WTC11 (cell line): ENCODE measurements at regions not wholly inside any gene's neighbourhood (a gene's known extent, or its start where the extent isn't known, plus 50 kb on each side); places are given as distances from the start of the nearest gene placed in this dataset.

Experiments
- ATAC-seq: fragments of 200-7000 bp; cut with Tn5 transposase; 2 replicates; pipeline ENCODE4 v1.10.0; 2021; ENCODE audit warnings: mild to moderate bottlenecking, moderate library complexity
- CTCF ChIA-PET: fragments of 300-600 bp; sonication (Branson Sonifier 250); formaldehyde crosslinking; loops from one replicate; lab custom pipeline; 2021; ENCODE audit warnings: antibody characterized with exemption; lab: Charles Lee
- POLR2A ChIA-PET: fragments of 350-600 bp; sonication (Branson Sonifier 250); formaldehyde crosslinking; loops from one replicate; lab custom pipeline; 2021; ENCODE audit warnings: antibody characterized with exemption; lab: Charles Lee
- DNase-seq: peaks from one replicate; pipeline ENCODE4 v3.0.0; 2021; ENCODE audit warnings: low spot score
- H3K27ac Mint-ChIP-seq: 2 replicates; pipeline ENCODE4 v1.8.0; 2021; ENCODE audit warnings: mixed read lengths
- H3K27me3 Mint-ChIP-seq: 2 replicates; pipeline ENCODE4 v1.8.0; 2021; ENCODE audit warnings: low read depth, mild to moderate bottlenecking, moderate library complexity, mixed read lengths
- H3K36me3 Mint-ChIP-seq: 2 replicates; pipeline ENCODE4 v1.8.0; 2021; ENCODE audit warnings: mixed read lengths
- H3K4me1 Mint-ChIP-seq: 2 replicates; pipeline ENCODE4 v1.8.0; 2022; ENCODE audit warnings: mixed read lengths
- H3K4me3 Mint-ChIP-seq: 2 replicates; pipeline ENCODE4 v1.8.0; 2021; ENCODE audit warnings: mild to moderate bottlenecking, moderate library complexity, mixed read lengths
- H3K9me3 Mint-ChIP-seq: 2 replicates; pipeline ENCODE4 v1.8.0; 2021; ENCODE audit warnings: mixed read lengths
- EMX1 ChIP-seq: fragments of 250-450 bp; sonication (Bioruptor Pico); IDR thresholded peaks from 2 replicates; pipeline ENCODE4 v1.8.0; 2021; ENCODE audit warnings: mild to moderate bottlenecking
- ETV6 ChIP-seq: sonication (generic); formaldehyde crosslinking; IDR thresholded peaks from 2 replicates; pipeline ENCODE4 v1.8.1; 2022; ENCODE audit warnings: mild to moderate bottlenecking, missing genetic modification reagents
- FOXP1 ChIP-seq: sonication (generic); formaldehyde crosslinking; IDR thresholded peaks from 2 replicates; pipeline ENCODE4 v1.8.0; 2022; ENCODE audit warnings: missing genetic modification reagents, mild to moderate bottlenecking, moderate library complexity, borderline replicate concordance
- GABPB1 ChIP-seq: sonication (generic); formaldehyde crosslinking; IDR thresholded peaks from 2 replicates; pipeline ENCODE4 v1.8.1; 2023; ENCODE audit warnings: mild to moderate bottlenecking, missing genetic modification reagents
- JUN ChIP-seq: sonication (generic); formaldehyde crosslinking; IDR thresholded peaks from 2 replicates; pipeline ENCODE4 v1.8.0; 2023; ENCODE audit warnings: mild to moderate bottlenecking, missing genetic modification reagents
- KAT7 ChIP-seq: sonication (generic); formaldehyde crosslinking; IDR thresholded peaks from 2 replicates; pipeline ENCODE4 v1.8.1; 2023; ENCODE audit warnings: missing genetic modification reagents, mild to moderate bottlenecking, borderline replicate concordance
- TEAD4 ChIP-seq: sonication (generic); formaldehyde crosslinking; IDR thresholded peaks from 2 replicates; pipeline ENCODE4 v1.8.0; 2022; ENCODE audit warnings: mild to moderate bottlenecking, missing genetic modification reagents
- ZBTB21 ChIP-seq: sonication (generic); formaldehyde crosslinking; IDR thresholded peaks from 2 replicates; pipeline ENCODE4 v1.8.1; 2023; ENCODE audit warnings: mild to moderate bottlenecking, missing genetic modification reagents, borderline replicate concordance
- ZNF219 ChIP-seq: sonication (generic); formaldehyde crosslinking; IDR thresholded peaks from 2 replicates; pipeline ENCODE4 v1.8.0; 2023; ENCODE audit warnings: missing genetic modification reagents, mild to moderate bottlenecking, borderline replicate concordance
- ZNF232 ChIP-seq: sonication (generic); formaldehyde crosslinking; IDR thresholded peaks from 2 replicates; pipeline ENCODE4 v1.8.0; 2022; ENCODE audit warnings: mild to moderate bottlenecking, missing genetic modification reagents
- ZNF671 ChIP-seq: fragments of 250-450 bp; sonication (Bioruptor Pico); IDR thresholded peaks from 2 replicates; pipeline ENCODE4 v1.8.0; 2021; ENCODE audit warnings: mild to moderate bottlenecking
- TF ChIP-seq, protein P1 (sequence below): sonication (generic); formaldehyde crosslinking; IDR thresholded peaks from 2 replicates; pipeline ENCODE4 v1.8.1; 2023; ENCODE audit warnings: mild to moderate bottlenecking, missing genetic modification reagents, borderline replicate concordance
- TF ChIP-seq, protein P2 (sequence below): sonication (generic); formaldehyde crosslinking; IDR thresholded peaks from 2 replicates; pipeline ENCODE4 v1.8.1; 2022; ENCODE audit warnings: mild to moderate bottlenecking, moderate library complexity, missing genetic modification reagents
- TF ChIP-seq, protein P3 (sequence below): sonication (generic); formaldehyde crosslinking; IDR thresholded peaks from 2 replicates; pipeline ENCODE4 v1.8.1; 2023; ENCODE audit warnings: mild to moderate bottlenecking, missing genetic modification reagents
- TF ChIP-seq, protein P4 (sequence below): sonication (generic); formaldehyde crosslinking; conservative IDR thresholded peaks from 2 replicates; pipeline ENCODE4 v1.8.1; 2023; ENCODE audit warnings: mild to moderate bottlenecking, low read depth, missing genetic modification reagents, moderate library complexity
- TF ChIP-seq, protein P5 (sequence below): sonication (generic); formaldehyde crosslinking; IDR thresholded peaks from 2 replicates; pipeline ENCODE4 v1.8.1; 2023; ENCODE audit warnings: mild to moderate bottlenecking, missing genetic modification reagents
- TF ChIP-seq, protein P6 (sequence below): sonication (generic); formaldehyde crosslinking; IDR thresholded peaks from 2 replicates; pipeline ENCODE4 v1.8.1; 2022; ENCODE audit warnings: mild to moderate bottlenecking, missing genetic modification reagents, moderate library complexity, borderline replicate concordance
- TF ChIP-seq, protein P7 (sequence below): sonication (generic); formaldehyde crosslinking; IDR thresholded peaks from 2 replicates; pipeline ENCODE4 v1.8.1; 2023; ENCODE audit warnings: mild to moderate bottlenecking, moderate library complexity, missing genetic modification reagents
- TF ChIP-seq, protein P8 (sequence below): fragments of 250-450 bp; sonication (Bioruptor Pico); IDR thresholded peaks from 2 replicates; pipeline ENCODE4 v1.9.0; 2021; ENCODE audit warnings: moderate library complexity, mild to moderate bottlenecking, inconsistent platforms, borderline replicate concordance

DNA sequence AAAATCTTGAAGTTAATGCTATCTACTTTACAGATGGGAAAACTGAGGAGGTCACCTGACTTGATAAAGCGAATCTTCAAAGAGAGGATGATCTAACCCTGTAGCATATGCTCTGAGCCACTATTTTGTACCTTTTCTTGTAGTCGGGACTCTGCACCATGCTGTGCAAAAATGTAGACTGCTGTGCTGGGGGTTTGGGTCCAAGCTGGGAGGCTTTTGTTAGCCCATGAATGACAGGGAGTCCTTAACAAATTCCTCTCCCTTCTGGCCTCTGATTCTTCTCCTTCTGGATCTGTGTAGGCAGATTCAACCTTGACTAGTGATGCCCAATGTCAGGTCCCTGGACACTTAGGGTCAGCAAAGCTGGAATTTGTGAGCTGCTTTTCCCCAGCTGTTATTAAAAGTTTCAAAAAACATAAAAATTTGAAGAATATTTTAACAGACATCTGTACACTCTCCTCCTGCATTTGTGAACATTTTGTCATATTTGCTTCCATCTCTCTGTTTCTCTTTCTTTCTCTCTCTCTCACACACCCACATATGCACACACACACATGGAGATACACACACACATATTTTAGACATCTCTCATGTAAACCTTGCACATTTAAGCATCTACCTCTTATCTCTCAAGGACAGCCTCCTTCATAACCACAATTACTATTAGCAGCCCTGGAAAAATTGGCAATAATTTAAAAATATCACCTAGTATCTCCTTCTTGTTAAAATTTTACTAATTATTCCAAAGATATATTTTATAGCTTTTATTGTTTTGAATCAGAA is 335.0 kb upstream of the TRIB2 start (continued):
- TF ChIP-seq, protein P1, sequence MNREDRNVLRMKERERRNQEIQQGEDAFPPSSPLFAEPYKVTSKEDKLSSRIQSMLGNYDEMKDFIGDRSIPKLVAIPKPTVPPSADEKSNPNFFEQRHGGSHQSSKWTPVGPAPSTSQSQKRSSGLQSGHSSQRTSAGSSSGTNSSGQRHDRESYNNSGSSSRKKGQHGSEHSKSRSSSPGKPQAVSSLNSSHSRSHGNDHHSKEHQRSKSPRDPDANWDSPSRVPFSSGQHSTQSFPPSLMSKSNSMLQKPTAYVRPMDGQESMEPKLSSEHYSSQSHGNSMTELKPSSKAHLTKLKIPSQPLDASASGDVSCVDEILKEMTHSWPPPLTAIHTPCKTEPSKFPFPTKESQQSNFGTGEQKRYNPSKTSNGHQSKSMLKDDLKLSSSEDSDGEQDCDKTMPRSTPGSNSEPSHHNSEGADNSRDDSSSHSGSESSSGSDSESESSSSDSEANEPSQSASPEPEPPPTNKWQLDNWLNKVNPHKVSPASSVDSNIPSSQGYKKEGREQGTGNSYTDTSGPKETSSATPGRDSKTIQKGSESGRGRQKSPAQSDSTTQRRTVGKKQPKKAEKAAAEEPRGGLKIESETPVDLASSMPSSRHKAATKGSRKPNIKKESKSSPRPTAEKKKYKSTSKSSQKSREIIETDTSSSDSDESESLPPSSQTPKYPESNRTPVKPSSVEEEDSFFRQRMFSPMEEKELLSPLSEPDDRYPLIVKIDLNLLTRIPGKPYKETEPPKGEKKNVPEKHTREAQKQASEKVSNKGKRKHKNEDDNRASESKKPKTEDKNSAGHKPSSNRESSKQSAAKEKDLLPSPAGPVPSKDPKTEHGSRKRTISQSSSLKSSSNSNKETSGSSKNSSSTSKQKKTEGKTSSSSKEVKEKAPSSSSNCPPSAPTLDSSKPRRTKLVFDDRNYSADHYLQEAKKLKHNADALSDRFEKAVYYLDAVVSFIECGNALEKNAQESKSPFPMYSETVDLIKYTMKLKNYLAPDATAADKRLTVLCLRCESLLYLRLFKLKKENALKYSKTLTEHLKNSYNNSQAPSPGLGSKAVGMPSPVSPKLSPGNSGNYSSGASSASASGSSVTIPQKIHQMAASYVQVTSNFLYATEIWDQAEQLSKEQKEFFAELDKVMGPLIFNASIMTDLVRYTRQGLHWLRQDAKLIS (CRISPR knock-in tag): no peak
- TF ChIP-seq ZBTB21 (CRISPR knock-in tag) (no peak), JUN (CRISPR knock-in tag) (no peak)
- TF ChIP-seq, all 79 proteins: peak for 3

DNA sequence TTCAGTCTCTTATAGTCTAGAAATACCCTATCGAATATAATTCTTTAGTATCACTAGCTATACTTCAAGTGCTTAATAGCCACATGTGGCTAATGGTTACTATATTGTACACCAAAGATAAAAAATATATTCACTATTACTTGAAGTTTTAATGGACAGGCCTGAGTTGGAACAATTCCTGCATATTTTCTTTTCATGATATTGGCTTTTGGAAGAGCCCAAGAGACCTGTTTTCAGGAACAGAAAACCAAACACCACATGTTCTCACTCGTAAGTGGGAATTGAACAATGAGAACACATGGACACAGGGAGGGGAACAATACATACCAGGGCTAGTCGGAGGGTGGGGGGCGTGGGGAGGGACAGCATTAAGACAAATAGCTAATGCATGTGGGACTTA is 334.4 kb upstream of the TRIB2 start:
- H3K4me1 Mint-ChIP-seq: peaks cover 15% of the 10 kb centered on the region
- ATAC-seq (no peak), DNase-seq (no peak)
- peaks cover 11% of the 10 kb centered on the region for H3K36me3 Mint-ChIP-seq
- ChIA-PET POLR2A (no interaction called here), CTCF (interaction anchor here (0.9 to 1.2 kb wide), 2 partner anchors 28 to 334 kb away, joined by 3 read pairs; no protein-coding TSS in a partner anchor)
- H3K27me3 Mint-ChIP-seq: no peaks in the 10 kb centered on the region
- H3K4me3 Mint-ChIP-seq: no peak overlapping the region
- H3K27ac Mint-ChIP-seq: no peak overlapping the region
- H3K9me3 Mint-ChIP-seq: peaks cover 16% of the 10 kb centered on the region
- TF ChIP-seq, protein P2, sequence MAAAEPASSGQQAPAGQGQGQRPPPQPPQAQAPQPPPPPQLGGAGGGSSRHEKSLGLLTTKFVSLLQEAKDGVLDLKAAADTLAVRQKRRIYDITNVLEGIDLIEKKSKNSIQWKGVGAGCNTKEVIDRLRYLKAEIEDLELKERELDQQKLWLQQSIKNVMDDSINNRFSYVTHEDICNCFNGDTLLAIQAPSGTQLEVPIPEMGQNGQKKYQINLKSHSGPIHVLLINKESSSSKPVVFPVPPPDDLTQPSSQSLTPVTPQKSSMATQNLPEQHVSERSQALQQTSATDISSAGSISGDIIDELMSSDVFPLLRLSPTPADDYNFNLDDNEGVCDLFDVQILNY (CRISPR knock-in tag): no peak
- TF ChIP-seq GABPB1 (CRISPR knock-in tag) (no peak), ZNF232 (CRISPR knock-in tag) (no peak), KAT7 (no peak), FOXP1 (CRISPR knock-in tag) (no peak), ZNF671 (CRISPR knock-in tag) (no peak), ZNF219 (CRISPR knock-in tag) (no peak), ETV6 (CRISPR knock-in tag) (no peak), TEAD4 (CRISPR knock-in tag) (no peak), EMX1 (no peak)
- TF ChIP-seq, protein P3, sequence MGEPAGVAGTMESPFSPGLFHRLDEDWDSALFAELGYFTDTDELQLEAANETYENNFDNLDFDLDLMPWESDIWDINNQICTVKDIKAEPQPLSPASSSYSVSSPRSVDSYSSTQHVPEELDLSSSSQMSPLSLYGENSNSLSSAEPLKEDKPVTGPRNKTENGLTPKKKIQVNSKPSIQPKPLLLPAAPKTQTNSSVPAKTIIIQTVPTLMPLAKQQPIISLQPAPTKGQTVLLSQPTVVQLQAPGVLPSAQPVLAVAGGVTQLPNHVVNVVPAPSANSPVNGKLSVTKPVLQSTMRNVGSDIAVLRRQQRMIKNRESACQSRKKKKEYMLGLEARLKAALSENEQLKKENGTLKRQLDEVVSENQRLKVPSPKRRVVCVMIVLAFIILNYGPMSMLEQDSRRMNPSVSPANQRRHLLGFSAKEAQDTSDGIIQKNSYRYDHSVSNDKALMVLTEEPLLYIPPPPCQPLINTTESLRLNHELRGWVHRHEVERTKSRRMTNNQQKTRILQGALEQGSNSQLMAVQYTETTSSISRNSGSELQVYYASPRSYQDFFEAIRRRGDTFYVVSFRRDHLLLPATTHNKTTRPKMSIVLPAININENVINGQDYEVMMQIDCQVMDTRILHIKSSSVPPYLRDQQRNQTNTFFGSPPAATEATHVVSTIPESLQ (CRISPR knock-in tag): no peak
- TF ChIP-seq, protein P4, sequence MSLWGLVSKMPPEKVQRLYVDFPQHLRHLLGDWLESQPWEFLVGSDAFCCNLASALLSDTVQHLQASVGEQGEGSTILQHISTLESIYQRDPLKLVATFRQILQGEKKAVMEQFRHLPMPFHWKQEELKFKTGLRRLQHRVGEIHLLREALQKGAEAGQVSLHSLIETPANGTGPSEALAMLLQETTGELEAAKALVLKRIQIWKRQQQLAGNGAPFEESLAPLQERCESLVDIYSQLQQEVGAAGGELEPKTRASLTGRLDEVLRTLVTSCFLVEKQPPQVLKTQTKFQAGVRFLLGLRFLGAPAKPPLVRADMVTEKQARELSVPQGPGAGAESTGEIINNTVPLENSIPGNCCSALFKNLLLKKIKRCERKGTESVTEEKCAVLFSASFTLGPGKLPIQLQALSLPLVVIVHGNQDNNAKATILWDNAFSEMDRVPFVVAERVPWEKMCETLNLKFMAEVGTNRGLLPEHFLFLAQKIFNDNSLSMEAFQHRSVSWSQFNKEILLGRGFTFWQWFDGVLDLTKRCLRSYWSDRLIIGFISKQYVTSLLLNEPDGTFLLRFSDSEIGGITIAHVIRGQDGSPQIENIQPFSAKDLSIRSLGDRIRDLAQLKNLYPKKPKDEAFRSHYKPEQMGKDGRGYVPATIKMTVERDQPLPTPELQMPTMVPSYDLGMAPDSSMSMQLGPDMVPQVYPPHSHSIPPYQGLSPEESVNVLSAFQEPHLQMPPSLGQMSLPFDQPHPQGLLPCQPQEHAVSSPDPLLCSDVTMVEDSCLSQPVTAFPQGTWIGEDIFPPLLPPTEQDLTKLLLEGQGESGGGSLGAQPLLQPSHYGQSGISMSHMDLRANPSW (CRISPR knock-in tag): no peak
- TF ChIP-seq, protein P5, sequence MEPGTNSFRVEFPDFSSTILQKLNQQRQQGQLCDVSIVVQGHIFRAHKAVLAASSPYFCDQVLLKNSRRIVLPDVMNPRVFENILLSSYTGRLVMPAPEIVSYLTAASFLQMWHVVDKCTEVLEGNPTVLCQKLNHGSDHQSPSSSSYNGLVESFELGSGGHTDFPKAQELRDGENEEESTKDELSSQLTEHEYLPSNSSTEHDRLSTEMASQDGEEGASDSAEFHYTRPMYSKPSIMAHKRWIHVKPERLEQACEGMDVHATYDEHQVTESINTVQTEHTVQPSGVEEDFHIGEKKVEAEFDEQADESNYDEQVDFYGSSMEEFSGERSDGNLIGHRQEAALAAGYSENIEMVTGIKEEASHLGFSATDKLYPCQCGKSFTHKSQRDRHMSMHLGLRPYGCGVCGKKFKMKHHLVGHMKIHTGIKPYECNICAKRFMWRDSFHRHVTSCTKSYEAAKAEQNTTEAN: no peak
- TF ChIP-seq, protein P6, sequence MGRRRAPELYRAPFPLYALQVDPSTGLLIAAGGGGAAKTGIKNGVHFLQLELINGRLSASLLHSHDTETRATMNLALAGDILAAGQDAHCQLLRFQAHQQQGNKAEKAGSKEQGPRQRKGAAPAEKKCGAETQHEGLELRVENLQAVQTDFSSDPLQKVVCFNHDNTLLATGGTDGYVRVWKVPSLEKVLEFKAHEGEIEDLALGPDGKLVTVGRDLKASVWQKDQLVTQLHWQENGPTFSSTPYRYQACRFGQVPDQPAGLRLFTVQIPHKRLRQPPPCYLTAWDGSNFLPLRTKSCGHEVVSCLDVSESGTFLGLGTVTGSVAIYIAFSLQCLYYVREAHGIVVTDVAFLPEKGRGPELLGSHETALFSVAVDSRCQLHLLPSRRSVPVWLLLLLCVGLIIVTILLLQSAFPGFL (CRISPR knock-in tag): no peak
- TF ChIP-seq, protein P7, sequence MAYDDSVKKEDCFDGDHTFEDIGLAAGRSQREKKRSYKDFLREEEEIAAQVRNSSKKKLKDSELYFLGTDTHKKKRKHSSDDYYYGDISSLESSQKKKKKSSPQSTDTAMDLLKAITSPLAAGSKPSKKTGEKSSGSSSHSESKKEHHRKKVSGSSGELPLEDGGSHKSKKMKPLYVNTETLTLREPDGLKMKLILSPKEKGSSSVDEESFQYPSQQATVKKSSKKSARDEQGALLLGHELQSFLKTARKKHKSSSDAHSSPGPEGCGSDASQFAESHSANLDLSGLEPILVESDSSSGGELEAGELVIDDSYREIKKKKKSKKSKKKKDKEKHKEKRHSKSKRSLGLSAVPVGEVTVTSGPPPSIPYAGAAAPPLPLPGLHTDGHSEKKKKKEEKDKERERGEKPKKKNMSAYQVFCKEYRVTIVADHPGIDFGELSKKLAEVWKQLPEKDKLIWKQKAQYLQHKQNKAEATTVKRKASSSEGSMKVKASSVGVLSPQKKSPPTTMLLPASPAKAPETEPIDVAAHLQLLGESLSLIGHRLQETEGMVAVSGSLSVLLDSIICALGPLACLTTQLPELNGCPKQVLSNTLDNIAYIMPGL (CRISPR knock-in tag): no peak
- TF ChIP-seq, protein P8, sequence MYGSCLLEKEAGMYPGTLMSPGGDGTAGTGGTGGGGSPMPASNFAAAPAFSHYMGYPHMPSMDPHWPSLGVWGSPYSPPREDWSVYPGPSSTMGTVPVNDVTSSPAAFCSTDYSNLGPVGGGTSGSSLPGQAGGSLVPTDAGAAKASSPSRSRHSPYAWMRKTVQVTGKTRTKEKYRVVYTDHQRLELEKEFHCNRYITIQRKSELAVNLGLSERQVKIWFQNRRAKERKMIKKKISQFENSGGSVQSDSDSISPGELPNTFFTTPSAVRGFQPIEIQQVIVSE (CRISPR knock-in tag): no peak
